DMS153 (cell line): ENCODE measurements at regions not wholly inside any gene's neighbourhood (a gene's known extent, or its start where the extent isn't known, plus 50 kb on each side); places are given as distances from the start of the nearest gene placed in this dataset.
"Not testable (repeated sequence)": the region's sequence is repeated elsewhere in the genome, so short reads cannot be mapped to it uniquely, and the experiment has no call there.

Source experiments
- DNase-seq: peaks from one replicate; lab custom pipeline; 2025; lab: John Stamatoyannopoulos, UW

DNA sequence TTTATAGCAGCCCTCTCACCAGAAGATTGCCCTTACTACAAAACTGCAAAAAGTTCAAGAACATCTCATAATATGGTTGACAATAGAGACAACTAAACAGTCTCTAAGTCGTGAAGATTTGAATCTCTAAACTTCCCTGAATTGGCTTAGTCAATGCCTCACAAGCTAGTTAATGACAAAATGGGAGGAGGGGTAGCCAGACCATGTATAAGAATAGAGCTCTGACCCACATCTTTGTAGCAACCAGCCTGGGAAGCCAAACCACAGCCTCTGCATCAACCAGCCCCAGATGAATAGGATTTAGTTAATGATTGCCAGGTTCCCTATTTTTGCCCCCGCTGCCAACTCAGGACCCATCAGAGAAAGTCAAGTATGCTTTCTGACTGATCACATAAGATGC, 1265.9 kb upstream of the PCDH10 start:
- not testable (repeated sequence) for DNase-seq

DNA sequence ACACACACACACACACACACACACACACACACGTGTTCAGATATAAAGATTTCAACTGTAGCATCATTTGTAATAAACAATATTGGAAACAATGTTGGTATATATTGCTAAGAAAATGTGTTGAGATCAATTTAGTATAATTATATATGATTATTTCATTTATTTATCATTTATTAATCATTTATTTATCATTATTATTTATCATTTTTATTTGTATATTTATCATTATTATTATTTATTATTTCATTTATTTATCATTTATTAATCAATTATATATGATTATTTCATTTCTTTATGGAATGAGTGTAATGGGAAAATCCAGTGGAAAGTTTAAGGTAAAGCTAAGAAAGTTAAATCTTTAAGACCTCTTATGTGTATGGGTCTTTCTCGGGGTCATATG, 1223.4 kb upstream of the PCDH10 start:
- not testable (repeated sequence) for DNase-seq

DNA sequence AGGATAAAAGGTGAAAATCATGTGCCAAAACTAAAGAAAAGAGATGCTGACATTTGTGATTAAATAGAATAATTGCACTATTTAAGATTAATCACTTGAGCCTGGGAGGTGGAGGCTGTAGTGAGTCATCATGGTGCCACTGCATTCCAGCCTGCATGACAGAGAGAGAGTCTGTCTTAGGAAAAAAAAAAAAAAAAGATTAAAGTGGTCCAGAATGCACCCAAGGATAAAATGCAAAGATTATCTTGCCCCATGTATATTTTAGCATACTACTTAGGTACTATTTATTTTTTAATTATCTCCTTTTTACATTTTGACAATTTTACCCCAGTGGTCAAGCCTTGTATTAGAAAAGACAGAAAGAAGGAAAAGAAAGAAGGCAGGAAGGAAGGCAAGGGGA, 1181.4 kb upstream of the PCDH10 start:
- DNase-seq: not testable (repeated sequence)

DNA sequence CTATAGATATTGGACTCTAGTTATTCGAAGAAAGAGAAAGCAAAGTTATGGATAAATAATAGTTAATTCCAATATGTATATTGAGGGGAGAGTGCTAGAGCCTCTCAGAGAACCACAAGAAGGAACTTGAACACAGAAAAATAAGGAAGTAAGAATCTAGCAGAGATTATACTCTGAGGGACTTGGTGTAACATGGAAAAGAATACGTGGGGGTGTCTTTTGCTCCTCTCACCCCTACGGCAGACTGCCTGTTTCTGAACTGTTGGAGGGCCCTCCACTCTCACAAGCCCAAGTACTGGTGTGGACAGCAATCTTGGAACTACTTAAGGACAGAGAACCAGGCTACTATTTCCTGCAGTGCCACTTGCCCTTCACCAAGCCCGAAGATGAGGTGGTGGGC, 1174.4 kb upstream of the PCDH10 start:
- no peak for DNase-seq

DNA sequence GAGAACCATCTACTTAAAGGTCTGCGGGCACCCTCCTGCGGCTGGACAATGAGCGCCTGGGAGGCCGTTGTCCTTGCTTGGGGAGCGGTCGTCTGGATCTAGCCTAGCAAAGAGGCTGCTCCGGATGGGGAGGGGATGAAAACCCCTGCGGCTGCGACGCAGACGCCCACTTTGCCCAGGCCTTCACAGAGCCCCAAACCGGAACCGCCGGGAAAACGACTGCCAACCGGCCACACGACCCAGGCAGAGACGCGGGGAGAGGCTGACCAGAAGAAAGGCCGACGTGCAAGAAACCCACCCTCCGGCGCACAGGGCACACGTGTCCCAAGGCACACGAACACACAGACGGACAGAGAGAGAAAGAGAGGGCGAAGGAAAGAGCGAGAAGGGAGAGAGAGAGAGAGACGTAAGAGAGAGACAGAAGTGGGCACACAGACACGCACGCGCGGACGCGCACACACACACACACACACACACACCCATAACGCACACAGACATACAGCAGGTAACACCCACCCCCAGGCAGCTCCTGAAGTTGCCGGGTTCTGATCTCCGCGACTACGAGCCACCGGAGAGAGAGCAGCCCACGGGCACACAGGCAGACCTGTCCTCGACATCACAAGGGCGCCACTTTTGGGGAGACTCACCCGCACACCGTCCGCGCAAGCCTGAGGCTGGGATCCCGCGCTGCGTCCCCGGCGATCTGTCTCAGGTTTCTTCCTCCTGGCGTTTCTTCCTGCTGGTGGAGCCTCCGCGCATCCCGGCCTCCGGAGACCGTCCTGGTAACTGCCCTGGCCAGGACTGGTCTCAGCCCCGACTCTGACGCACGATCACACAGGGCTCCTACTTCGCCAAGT, 1173.6 kb upstream of the PCDH10 start:
- not testable (repeated sequence) for DNase-seq

DNA sequence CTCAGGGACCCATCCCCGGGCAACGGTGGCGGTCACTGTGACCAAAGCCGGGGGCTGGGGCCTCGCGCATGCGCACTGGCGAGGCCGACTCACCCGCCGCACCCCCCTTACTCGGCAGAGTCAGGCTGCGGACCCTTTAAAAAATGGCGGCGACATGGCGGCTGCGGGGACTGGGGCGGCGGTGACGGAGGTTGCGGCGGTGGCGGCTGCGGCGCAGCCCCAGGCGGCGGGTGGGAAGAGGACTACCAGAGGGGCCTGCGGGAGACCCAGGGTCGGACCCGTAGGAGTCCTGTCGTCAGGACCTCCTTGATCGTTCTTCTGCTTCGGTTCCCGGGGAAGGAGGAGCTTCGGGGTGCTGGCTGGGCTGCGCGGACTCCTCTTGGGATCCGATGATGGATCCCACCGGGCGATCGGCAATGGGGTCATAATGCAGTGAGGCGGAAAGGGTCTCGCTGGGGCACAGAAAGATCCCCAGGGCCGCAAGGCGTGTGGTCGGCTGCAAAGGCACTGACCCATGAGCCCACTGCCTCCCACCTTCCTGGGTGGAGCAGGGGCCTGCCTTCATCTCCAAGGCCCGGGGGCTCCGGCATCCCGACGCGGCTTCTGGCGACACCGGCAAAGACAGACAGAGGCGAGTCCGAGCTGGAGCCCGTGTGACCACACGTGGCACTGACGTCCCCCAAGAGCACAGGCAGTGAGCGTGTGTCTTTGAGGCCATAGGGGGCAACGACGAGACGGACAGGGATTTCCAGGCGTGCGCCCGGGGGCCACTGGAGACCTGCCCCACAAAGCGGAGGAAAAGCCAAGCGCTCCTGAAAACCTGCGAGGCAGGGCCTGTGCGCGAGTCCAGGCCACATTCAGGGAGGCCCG, 1172.7 kb upstream of the PCDH10 start:
- not testable (repeated sequence) for DNase-seq

DNA sequence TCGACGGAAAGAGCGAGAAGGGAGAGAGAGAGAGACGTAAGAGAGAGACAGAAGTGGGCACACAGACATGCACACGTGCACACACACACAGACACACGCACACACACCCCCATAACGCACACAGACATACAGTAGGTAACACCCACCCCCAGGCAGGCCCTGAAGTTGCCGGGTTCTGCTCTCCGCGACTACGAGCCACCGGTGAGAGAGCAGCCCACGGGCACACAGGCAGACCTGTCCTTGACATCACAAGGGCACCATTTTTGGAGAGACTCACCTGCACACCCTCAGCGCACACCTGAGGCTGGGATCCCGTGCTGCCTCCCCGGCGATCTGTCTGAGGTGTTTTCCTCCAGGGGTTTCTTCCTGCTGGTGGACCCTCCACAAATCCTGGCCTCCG, 1171.0 kb upstream of the PCDH10 start:
- no peak for DNase-seq

DNA sequence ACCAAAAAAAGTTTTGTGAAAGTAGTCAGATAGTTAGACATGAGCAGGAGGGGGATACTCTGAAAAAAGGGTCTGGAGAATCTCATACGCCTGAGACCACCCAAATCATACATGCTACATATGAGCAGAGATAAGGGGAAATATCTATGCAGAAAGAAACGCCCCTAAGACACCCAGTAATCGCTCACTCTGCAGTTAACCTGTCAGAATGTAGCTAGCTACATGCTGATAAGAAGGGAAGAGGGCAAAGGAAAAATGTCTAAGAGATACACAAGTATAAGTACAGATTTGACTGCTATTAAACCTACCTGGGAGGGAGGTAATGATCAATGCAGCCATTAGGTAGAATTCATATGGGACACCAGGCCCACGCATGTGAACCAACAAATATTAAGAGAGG, 1159.5 kb upstream of the PCDH10 start:
- DNase-seq: no peak

DNA sequence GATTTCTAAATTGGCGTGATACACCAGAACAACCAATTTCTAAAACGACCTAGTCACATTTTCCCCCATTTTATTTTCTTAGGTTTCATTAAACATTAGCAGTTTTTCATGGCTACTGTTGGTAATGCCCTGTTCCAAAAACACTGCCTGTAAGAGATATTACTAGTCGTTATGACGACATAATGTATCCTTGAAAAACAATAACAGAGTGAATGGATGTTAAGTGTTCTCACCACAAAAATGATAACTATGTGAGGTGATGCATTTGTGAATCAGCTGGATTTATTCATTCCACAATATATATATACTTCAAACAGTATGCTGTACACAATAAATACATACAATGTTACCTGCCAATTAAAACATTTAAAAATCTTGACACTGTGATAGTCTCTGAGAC, 1147.6 kb upstream of the PCDH10 start:
- no peak for DNase-seq

DNA sequence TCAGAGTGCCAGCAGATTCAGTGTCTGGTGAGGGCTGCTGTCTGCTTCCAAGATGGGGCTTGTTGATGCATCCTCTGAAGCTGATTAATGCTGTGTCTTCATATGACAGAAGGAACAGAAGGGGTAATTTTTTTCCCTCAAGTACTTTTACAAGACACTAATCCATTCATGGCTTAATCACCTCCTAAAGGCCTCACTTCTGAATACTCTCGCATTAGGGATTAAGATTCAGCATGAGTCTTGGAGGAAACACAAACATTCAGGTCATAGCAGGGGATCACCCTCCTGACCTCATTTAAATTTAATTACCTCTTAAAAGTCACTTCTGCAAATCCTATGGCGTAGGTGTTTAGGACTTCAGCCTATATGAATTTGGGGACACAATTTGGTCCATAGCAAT, 1145.5 kb upstream of the PCDH10 start:
- no peak for DNase-seq

DNA sequence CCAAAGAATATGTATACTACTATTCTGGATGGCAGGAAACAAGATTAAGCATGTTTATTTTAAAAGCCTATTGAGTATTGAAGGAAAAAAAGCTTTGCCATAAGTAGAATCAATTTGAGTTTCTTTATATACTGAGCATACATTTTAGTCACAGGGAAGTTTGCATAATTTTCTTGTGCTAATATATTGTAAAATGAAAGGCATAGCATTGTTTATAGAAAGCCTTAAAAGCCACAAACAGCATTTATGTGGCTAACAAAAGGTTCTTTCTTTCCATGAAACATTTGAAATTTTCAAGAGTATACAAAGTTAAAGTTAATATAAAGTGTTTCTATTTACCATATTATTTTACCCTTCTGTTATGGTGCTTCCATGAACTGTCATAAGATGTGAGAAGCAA, 1133.8 kb upstream of the PCDH10 start:
- DNase-seq: no peak

DNA sequence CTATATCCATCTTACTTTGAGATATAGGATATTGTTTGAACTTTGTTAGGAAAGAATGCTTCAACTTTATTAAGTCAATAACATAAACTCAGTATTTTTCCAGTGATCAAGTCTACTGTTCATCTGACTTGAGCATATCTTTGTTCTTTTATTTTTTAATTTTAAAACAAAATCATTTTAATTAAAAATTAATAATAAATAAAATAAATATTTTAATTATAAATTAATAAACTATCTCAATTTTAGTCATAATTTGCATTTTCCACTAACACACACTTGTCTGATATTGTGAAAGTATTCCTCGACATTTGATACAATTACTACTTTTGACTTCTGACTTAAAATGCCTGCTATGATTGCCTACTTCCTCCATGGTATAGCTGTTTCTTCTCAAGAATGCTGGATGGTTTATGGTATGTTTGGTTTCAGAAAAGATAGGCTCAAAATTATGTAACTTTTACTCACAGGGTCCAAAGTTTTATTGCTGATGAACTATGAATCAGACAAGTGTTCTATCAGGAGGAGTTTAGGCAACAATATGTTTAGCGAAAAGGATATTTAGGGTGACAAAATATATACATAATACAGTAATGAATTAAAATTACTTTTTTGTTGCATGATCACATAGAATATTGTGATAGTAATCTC, 1132.3 kb upstream of the PCDH10 start:
- no peak for DNase-seq

DNA sequence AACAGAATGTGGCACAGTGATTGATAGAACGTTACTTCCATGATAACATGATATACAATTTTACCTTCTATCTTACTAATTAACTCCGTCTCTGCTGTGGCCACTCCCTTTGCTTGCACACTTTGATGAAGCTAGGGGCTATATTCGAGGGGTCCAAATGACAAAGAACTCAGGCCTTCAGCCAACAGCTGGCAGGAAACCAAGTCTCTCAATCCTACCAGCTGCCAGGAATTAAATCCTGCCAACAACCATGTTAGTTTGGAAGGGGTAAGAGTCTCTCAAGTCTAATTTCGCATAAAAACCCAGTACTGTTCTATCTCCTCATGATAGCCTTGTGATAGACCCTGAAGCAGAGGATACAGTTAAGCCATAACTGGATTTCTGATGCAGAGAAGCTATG, 1122.9 kb upstream of the PCDH10 start:
- DNase-seq: peak; percentile 40

DNA sequence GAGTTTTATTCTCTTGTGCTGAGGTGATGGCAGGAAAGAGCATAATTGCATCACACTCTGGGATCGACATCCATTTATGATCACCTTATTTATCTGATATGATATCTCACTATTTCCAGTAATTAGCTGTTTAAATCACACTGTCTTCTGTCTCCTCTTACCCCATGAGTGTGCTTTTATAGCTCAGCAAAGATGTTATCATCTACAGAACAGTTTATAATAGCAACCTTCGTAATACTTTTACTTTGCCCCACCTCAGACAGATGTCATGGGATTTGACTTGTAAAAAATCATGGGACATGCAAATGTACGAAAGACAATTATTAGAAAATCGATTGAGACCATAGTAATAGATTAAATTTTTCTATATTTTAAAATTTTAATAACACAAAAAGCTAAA, 1122.3 kb upstream of the PCDH10 start:
- DNase-seq: no peak

DNA sequence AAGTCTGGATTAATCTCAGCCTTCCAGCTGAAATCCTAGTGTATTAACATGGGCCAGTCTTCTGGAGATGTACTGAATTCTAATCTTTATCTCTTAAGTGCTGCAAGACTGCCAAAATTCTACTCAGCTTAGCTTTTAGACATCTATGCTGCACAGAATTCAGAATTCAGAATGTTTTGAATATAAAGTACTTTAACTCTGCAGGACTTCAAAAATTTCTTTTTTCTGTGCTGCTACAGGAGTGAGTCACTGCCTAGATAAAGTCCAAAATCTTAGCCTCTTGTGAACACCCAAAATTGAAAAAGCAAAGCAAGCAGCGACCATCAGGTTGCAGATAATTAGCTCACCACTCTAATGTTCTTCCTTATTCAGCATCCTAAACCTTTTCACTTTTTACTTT, 1092.6 kb upstream of the PCDH10 start:
- no peak for DNase-seq

DNA sequence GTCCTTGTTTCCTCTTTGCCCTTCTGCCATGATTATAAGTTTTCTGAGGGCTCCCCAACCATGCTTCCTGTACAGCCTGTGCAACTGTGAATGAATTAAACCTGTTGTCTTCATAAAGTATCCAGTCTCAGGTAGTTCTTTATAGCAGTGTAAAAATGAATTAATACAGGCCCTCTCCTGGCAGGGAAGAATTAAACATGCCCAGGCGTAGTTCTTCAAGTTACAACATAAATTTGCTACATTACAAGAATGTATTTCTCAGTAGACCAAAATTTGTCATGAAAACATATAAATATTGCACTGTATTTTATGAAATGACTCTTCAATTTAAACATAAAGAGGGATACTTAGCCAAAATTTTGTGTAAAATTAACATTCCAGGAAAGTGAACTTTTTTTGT, 1089.9 kb upstream of the PCDH10 start:
- DNase-seq: no peak

DNA sequence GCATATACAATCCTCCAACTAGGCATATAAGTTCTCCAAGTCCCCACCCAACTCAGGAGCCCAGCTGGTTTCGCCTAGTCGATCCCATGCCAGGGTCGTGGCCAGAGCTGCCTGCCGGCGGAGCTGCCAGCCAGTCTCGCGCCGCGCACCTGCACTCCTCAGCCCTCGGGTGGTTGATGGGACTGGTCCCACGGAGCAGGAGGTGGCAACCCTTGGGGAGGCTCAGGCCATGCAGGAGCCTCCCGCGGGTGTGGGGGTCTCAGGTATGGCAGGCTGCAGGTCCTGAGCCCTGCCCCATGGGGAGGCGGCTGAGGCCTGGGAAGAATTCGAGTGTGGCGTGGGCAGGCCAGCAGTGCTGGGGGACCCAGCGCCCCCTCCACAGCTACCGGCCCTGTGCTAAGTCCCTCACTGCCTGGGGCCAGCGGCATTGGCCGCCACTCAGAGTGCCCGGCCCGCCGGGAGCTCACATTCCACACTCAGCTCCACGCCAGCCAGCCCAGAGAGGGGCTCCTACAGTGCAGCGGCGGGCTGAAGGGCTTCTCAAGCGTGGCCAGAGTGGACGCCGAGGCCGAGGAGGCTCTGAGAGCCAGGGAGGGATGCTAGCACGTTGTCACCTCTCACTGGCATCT, 1086.4 kb upstream of the PCDH10 start:
- no peak for DNase-seq

DNA sequence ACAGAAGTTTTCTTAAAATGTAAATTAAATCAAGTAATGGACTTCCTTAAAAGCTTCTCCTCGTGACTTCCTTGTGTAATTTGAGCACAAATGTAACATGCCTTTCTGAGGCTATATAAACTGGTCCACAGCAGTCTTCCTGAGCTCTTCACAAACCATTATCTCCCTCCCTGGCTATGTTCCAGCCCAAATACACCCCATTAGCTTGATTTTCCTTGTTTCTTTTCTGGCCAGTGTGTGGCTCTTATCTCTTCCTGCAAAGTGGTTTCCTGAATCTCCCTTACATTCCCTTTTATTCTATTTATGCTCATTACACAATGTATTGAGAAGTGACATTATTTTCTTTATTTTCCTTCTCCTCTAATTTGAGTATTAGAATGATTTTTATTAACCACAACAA, 1085.3 kb upstream of the PCDH10 start:
- DNase-seq: peak; percentile 39

DNA sequence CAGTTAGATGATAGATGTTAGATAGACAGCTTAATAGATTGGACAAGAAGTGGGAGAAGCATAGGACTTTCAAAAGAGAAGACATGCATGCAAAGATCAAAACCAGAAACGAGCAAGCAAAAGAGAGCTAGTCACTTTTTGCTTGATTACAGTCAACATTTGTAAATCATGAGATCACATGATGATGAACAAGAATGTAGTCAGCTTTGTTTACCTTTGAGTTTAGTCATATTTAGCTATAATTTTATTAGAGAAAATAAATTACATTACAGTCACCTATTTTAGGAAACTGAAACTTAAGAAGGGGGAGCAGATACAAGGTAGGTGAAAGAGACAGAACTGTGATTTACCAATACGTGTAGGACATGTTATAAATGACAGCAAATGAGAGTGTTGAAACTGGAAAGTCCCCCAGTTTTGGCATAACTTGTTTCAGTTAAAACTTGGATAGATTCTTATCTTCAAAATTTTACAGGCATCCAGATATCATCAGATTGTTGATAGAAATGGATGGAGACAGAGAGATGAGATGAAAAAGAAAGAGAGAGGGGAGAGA, 1083.1 kb upstream of the PCDH10 start:
- no peak for DNase-seq

DNA sequence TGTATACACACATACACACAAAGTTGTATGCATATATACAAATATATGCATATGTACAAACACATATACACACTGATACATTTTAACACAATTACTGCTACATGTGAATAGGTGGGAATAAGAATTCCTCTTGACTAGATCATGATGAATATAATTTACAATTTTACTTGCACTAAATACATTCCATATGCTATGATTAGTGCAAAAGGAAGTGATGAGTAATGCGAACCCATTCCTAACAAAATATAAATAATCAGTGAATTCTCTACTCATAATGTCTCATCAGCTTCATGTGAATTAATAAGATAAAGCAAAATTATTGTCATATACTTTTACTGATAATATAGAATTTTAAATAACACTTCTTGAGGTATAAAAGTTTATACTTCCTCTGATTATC, 1077.3 kb upstream of the PCDH10 start:
- DNase-seq: no peak

DNA sequence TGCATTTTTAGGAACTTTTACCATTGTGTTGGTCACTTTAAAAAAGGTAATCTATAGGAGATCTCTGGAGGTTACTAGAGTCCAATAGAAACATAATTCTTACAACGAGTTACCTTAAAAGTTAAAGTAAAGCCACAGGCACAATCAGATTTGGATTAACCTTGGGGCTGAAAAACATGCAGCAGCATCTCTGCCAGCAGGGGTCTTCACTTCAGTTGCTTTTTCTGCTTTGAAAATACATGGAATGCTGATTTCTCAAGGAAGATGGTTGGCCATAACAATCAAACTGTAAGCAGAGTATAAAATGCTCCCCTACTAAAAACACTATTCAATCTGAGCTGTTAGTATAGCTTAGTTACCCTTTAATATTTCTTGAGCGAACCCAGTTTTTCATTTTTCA, 1072.3 kb upstream of the PCDH10 start:
- no peak for DNase-seq

DNA sequence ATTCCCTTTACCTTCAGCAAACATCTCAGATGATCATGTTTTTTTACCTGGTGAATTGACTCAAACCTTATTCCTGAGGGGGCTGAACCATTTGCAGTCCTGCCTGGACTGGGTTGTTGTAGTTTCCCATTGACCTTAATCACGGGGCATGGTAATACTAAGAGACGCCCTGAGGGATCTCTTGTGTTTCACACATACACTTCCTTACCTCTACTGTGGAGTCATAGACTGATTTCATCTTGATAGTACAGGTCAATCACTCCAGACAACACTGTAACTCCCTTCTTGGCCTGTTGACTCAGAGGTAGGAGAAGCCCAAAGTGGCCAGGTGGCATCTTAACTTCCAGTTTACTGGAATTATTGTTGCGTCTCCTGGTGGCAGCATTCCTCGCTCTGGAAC, 1064.0 kb upstream of the PCDH10 start:
- DNase-seq: no peak
